ENCODE measurements at regions not wholly inside any gene's neighbourhood (a gene's known extent, or its start where the extent isn't known, plus 50 kb on each side); places are given as distances from the start of the nearest gene placed in this dataset.
"Not testable (repeated sequence)": the region's sequence is repeated elsewhere in the genome, so short reads cannot be mapped to it uniquely, and the experiment has no call there.

- DNase-seq (ENCODE audit: low read depth), result no peak
These were observed 328.1 kb downstream of the HINT1 start for GRCh38 chr5:130836729-130837649.

GRCh38 chr5:130817598-130818384 is 347.3 kb downstream of the HINT1 start:
- not testable (repeated sequence) for DNase-seq (ENCODE audit: low read depth)

GRCh38 chr5:130815246-130815645 is 349.8 kb downstream of the HINT1 start:
- no peak for DNase-seq (ENCODE audit: low read depth)

- DNase-seq (ENCODE audit: low read depth), result no peak
These were observed 356.4 kb downstream of the HINT1 start for GRCh38 chr5:130808691-130809090.

- no peak for DNase-seq (ENCODE audit: low read depth)
These were observed 359.4 kb downstream of the HINT1 start for GRCh38 chr5:130805648-130806047.

- DNase-seq (ENCODE audit: low read depth), result no peak
These were observed 360.0 kb downstream of the HINT1 start for GRCh38 chr5:130805036-130805435.

GRCh38 chr5:130801963-130802362 is 363.1 kb downstream of the HINT1 start:
- no peak for DNase-seq (ENCODE audit: low read depth)

- no peak for DNase-seq (ENCODE audit: low read depth)
These were observed 366.0 kb downstream of the HINT1 start for GRCh38 chr5:130799015-130799414.

GRCh38 chr5:130797303-130797702 is 367.8 kb downstream of the HINT1 start:
- no peak for DNase-seq (ENCODE audit: low read depth)

- DNase-seq (ENCODE audit: low read depth), result no peak
These were observed 368.2 kb downstream of the HINT1 start for GRCh38 chr5:130796902-130797301.

GRCh38 chr5:130796032-130796431 is 369.0 kb downstream of the HINT1 start:
- no peak for DNase-seq (ENCODE audit: low read depth)

GRCh38 chr5:130795037-130795436 is 370.0 kb downstream of the HINT1 start:
- DNase-seq (ENCODE audit: low read depth), result no peak

GRCh38 chr5:130777794-130778193 is 387.3 kb downstream of the HINT1 start:
- DNase-seq (ENCODE audit: low read depth), result no peak

- DNase-seq (ENCODE audit: low read depth), result no peak
These were observed 391.2 kb downstream of the HINT1 start for GRCh38 chr5:130773813-130774212.

- DNase-seq (ENCODE audit: low read depth), result no peak
These were observed 403.0 kb downstream of the HINT1 start for GRCh38 chr5:130762031-130762430.

GRCh38 chr5:130759061-130759460 is 406.0 kb downstream of the HINT1 start:
- DNase-seq (ENCODE audit: low read depth), result no peak

GRCh38 chr5:130747556-130747955 is 417.5 kb downstream of the HINT1 start:
- no peak for DNase-seq (ENCODE audit: low read depth)

- not testable (repeated sequence) for DNase-seq (ENCODE audit: low read depth)
These were observed 418.4 kb downstream of the HINT1 start for GRCh38 chr5:130746641-130747040.

GRCh38 chr5:130743092-130743491 is 422.0 kb downstream of the HINT1 start:
- DNase-seq (ENCODE audit: low read depth), result no peak

- DNase-seq (ENCODE audit: low read depth), result no peak
These were observed 424.9 kb downstream of the HINT1 start for GRCh38 chr5:130740047-130740569.

GRCh38 chr5:130731839-130732238 is 433.2 kb downstream of the HINT1 start:
- DNase-seq (ENCODE audit: low read depth), result no peak

- DNase-seq (ENCODE audit: low read depth), result no peak
These were observed 435.5 kb downstream of the HINT1 start for GRCh38 chr5:130729541-130729940.

GRCh38 chr5:130727830-130728229 is 437.2 kb downstream of the HINT1 start:
- DNase-seq (ENCODE audit: low read depth), result no peak

Measured in activated T-helper 1 cell treated with Interleukin-2 at 50 U/mL for 16 hours (primary cell).